Esophagus muscularis mucosa (tissue), 4 donors: ENCODE measurements at regions not wholly inside any gene's neighbourhood (a gene's known extent, or its start where the extent isn't known, plus 50 kb on each side); places are given as distances from the start of the nearest gene placed in this dataset.

Source experiments
- DNase-seq: peaks from one replicate; pipeline ENCODE4 v3.0.0-alpha.2; 2017; ENCODE audit errors: extremely low spot score
- H3K27ac ChIP-seq, 4 donors: fragments of 200-600 bp; sonication (generic); replicated peaks in 1 of 4; 1 replicate in 3 of 4; 2 replicates in 1 of 4; pipeline ENCODE4 v1.5.1; 2016 to 2019; ENCODE audit warnings: mild to moderate bottlenecking in 1 of 4
- H3K27me3 ChIP-seq, 4 donors: fragments of 200-600 bp; sonication (generic); one replicate each; pipeline versions ENCODE4 v1.5.1 to v1.6.0; 2016 to 2019
- H3K36me3 ChIP-seq, 4 donors: fragments of 200-600 bp; sonication (generic); one replicate each; pipeline ENCODE4 v1.5.1; 2016 to 2019
- H3K4me1 ChIP-seq, 4 donors: fragments of 200-600 bp; sonication (generic); one replicate each; pipeline ENCODE4 v1.5.1; 2016 to 2019
- H3K4me3 ChIP-seq, 4 donors: fragments of 200-600 bp; sonication (generic); 1 replicate in 2 of 4; 2 replicates in 2 of 4; pipeline ENCODE4 v1.5.1; 2016 to 2019; ENCODE audit warnings: mild to moderate bottlenecking in 4 of 4, moderate library complexity in 1 of 4
- H3K9me3 ChIP-seq, 4 donors: fragments of 200-600 bp; sonication (generic); 1 replicate in 3 of 4; 2 replicates in 1 of 4; pipeline ENCODE4 v1.5.1; 2016 to 2019
- CTCF ChIP-seq, 3 experiments: fragments of 200-600 bp in 2 of 3; fragments of 450-650 bp in 1 of 3; sonication (generic) in 2 of 3; IDR thresholded peaks; one replicate each; pipeline ENCODE4 v1.5.1; 2017 to 2019; ENCODE audit warnings: antibody characterized with exemption in 3 of 3, mild to moderate bottlenecking in 2 of 3, moderate library complexity in 1 of 3
- EP300 ChIP-seq: sonication (generic); formaldehyde crosslinking; IDR thresholded peaks from one replicate; pipeline ENCODE4 v1.6.1; 2017; ENCODE audit warnings: antibody characterized with exemption
- POLR2A ChIP-seq: fragments of 450-650 bp; IDR thresholded peaks from one replicate; pipeline ENCODE4 v1.6.1; 2017; ENCODE audit warnings: antibody characterized with exemption, moderate library complexity, mild to moderate bottlenecking, low read depth
- POLR2AphosphoS5 ChIP-seq, 2 donors: sonication (generic); formaldehyde crosslinking; IDR thresholded peaks; one replicate each; pipeline ENCODE4 v1.6.1; 2017; ENCODE audit warnings: antibody characterized with exemption in 2 of 2
- WGBS: methylation state at CpG from one replicate; pipeline ENCODE4 v1.1.5; 2018; 5-methylcytosine and 5-hydroxymethylcytosine counted together
- intact Hi-C: fragments of 100-400 bp; cut with DNase I; formaldehyde crosslinking; loops from one replicate; pipeline ENCODE4 v1.15.1; 2023

- no peaks in the 10 kb centered on the region for H3K9me3 ChIP-seq
- no peaks in the 10 kb centered on the region for H3K36me3 ChIP-seq
- no peak overlapping the region for H3K4me3 ChIP-seq
- TF ChIP-seq EP300 (no peak), POLR2A (no peak), CTCF (IDR thresholded peaks at IDR 0.05) (no peak), POLR2AphosphoS5 (IDR thresholded peaks at IDR 0.05) (no peak)
- no peaks in the 10 kb centered on the region for H3K4me1 ChIP-seq
- no peaks in the 10 kb centered on the region for H3K27me3 ChIP-seq
- intact Hi-C loops = no loop called here
- no peak for DNase-seq
- H3K27ac ChIP-seq = no peak overlapping the region
Observed at GRCh38 chr7:125085084-125085483, 155.5 kb upstream of the POT1 start.

DNA sequence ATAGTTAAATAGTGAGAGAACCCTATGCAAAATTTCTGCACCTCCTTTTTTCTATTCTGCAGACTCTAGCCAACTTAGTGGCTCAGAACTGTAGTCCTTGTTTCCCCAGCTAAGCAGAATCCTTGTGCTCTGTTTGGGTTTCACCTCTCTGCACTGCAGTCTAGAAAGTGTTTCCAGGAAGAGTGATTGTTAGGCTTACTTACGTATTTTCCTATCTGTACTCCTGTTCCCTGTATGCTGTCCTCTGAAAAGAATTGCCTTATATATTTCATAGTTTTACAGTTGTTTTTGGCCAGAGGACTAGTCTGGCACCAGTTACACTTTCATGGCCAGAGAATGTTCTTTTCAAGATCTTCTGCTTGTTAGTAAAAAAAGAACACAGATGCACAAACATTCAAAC is 154.6 kb upstream of the POT1 start:
- intact Hi-C loops = no loop called here
- DNase-seq = no peak
- H3K27ac ChIP-seq = no peak overlapping the region
- WGBS = 76% methylated on average over 1 of the region's 1 CpG
- no peaks in the 10 kb centered on the region for H3K9me3 ChIP-seq
- H3K4me3 ChIP-seq = no peak overlapping the region
- TF ChIP-seq POLR2AphosphoS5 (IDR thresholded peaks at IDR 0.05) = no peak
- no peak for TF ChIP-seq CTCF (IDR thresholded peaks at IDR 0.05)
- TF ChIP-seq EP300 = no peak
- no peak for TF ChIP-seq POLR2A
- H3K4me1 ChIP-seq = no peaks in the 10 kb centered on the region
- H3K27me3 ChIP-seq = no peaks in the 10 kb centered on the region
- no peaks in the 10 kb centered on the region for H3K36me3 ChIP-seq

DNA sequence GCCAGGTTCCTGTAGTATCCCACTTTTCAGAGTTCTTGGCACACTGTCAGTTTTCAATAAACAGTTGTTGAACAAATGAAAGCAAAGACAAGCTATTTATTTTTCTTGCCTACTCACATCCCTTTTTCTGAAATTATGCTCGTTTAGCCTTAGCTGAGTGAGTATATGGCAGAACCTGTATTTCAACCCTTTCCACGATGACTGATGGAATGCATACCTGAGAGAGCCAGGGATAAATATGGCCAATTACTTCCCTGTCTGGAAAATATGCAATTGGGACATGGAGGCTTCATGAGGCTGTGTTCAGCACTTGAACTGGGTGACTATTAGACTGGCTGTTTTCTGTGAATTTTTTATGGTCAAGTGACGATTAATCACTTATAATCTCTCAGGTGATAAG is 144.5 kb upstream of the POT1 start:
- WGBS = 55% methylated on average over 3 of the region's 3 CpGs
- TF ChIP-seq EP300 (no peak), CTCF (IDR thresholded peaks at IDR 0.05) (no peak), POLR2A (no peak), POLR2AphosphoS5 (IDR thresholded peaks at IDR 0.05) (no peak)
- no peak overlapping the region for H3K4me3 ChIP-seq

GRCh38 chr7:125065546-125065945 is 135.9 kb upstream of the POT1 start:
- intact Hi-C loops = no loop called here
- Histone ChIP-seq H3K4me1 (no peaks in the 10 kb centered on the region), H3K4me3 (no peak overlapping the region), H3K9me3 (peaks cover 0 to 9% (median 3%) of the 10 kb centered on the region in 4 donors), H3K27me3 (no peaks in the 10 kb centered on the region), H3K27ac (no peak overlapping the region), H3K36me3 (no peaks in the 10 kb centered on the region)
- no peak for DNase-seq
- TF ChIP-seq CTCF (IDR thresholded peaks at IDR 0.05) (no peak), POLR2A (no peak), POLR2AphosphoS5 (IDR thresholded peaks at IDR 0.05) (no peak), EP300 (no peak)
- 90% methylated on average over 1 of the region's 1 CpG for WGBS

More for the DNA sequence above, 144.5 kb upstream of the POT1 start:
- DNase-seq = no peak
- Histone ChIP-seq H3K4me1 (no peaks in the 10 kb centered on the region), H3K27me3 (no peaks in the 10 kb centered on the region), H3K9me3 (no peaks in the 10 kb centered on the region), H3K27ac (no peak overlapping the region), H3K36me3 (no peaks in the 10 kb centered on the region)
- intact Hi-C loops = no loop called here

DNA sequence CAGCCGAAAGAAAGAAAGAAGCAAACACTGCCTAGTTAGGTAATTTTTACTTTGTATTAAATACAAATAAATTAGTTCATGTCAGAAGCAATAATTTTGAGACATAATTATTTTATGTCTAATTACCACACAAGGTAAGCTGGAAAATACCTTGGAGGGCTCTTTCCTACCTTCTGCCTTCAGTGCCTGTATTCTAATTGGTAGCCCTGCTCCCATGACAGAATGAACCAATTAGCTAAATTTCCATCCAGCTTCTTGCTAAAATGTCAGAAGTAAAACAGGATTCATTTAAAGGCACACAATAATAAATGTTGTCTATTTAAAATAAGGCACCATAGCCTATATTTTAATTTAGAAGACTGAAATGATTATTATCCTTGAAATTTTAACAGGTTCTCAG is 135.4 kb upstream of the POT1 start:
- no peaks in the 10 kb centered on the region for H3K27me3 ChIP-seq
- no peak overlapping the region for H3K27ac ChIP-seq
- H3K4me1 ChIP-seq = no peaks in the 10 kb centered on the region
- 94% methylated on average over 1 of the region's 1 CpG for whole genome bisulfite sequencing
- H3K4me3 ChIP-seq = no peak overlapping the region
- DNase-seq = no peak
- peaks cover 0 to 9% (median 3%) of the 10 kb centered on the region in 4 donors for H3K9me3 ChIP-seq
- TF ChIP-seq CTCF (IDR thresholded peaks at IDR 0.05) (no peak), POLR2AphosphoS5 (IDR thresholded peaks at IDR 0.05) (no peak), EP300 (no peak), POLR2A (no peak)
- intact Hi-C loops = no loop called here
- no peaks in the 10 kb centered on the region for H3K36me3 ChIP-seq
